ENCODE measurements at regions not wholly inside any gene's neighbourhood (a gene's known extent, or its start where the extent isn't known, plus 50 kb on each side); places are given as distances from the start of the nearest gene placed in this dataset.
A peak's percentile ranks its signal among the peaks of the same experiment; 100 is the strongest.

DNA sequence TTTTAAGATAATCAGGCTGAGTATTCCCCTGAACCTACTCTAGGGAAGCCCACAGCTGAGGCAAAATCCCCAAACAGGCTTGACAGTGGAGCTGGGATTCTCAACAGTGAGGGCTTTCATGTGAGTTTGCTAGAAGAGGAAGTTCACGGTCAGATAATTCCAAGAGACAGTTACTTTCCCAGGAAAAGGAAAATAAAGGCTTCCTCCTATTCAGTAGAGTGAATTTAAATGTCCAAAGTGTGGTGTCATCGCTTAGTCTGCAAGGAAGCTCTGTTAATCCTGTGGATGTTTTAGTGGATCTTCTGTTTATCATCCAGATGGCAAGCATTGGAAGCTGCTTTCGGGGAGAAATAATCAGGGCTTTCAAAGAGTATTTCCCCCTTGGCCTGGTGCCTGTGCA, 119.8 kb downstream of the RPIA start:
- peaks cover 2% of the 10 kb centered on the region for H3K9me3 ChIP-seq (replicated peaks; ENCODE audit: control insufficient read depth, insufficient read depth, low read length)
- intact Hi-C loops (cut with micrococcal nuclease) = loop anchor here (5.0 kb wide), 2 partner anchors 69 to 236 kb away; no protein-coding TSS in a partner anchor
- H2AFZ ChIP-seq (ENCODE audit: low read depth, low read length) = no peak overlapping the region
- H3K36me3 ChIP-seq (ENCODE audit: control insufficient read depth in 2 of 2, extremely low read depth in 1 of 2, insufficient read depth in 2 of 2, low read length in 2 of 2) = no peaks in the 10 kb centered on the region
- peaks cover 0 to 6% of the 10 kb centered on the region in 2 experiments for H3K27me3 ChIP-seq (ENCODE audit: control insufficient read depth in 2 of 2, insufficient read depth in 2 of 2, low read length in 2 of 2)
- DNase-seq (ENCODE audit: low read depth, low spot score) (no peak), FAIRE-seq (peak; percentile 60)
- CTCF ChIA-PET = interaction anchor here (0.9 to 1.5 kb wide), 2 partner anchors 71 to 108 kb away, joined by 3 read pairs; no protein-coding TSS in a partner anchor
- H3K4me1 ChIP-seq (ENCODE audit: control insufficient read depth, extremely low read depth, insufficient read depth, low read length) = peaks cover 3% of the 10 kb centered on the region
- dilution Hi-C loops (cut with MboI; ENCODE audit: extremely low pct_ligation_motif_present, low sequenced_read_pairs) = no loop called here
- POLR2A ChIA-PET = no interaction called here
- H3K27ac ChIP-seq (ENCODE audit: insufficient read depth, low read depth, low read length) = no peak overlapping the region
- no peak overlapping the region for H3K9ac ChIP-seq (replicated peaks; ENCODE audit: extremely low read depth, insufficient read depth, low read length)
- no peaks in the 10 kb centered on the region for H4K20me1 ChIP-seq (replicated peaks; ENCODE audit: control insufficient read depth, extremely low read depth, insufficient read depth, low read length)
- no peaks in the 10 kb centered on the region for H3K79me2 ChIP-seq (ENCODE audit: control insufficient read depth, insufficient read depth, low read length)
- H3K4me2 ChIP-seq (ENCODE audit: insufficient read depth, low read length) = no peak overlapping the region
- no peak for TF ChIP-seq JUN (IDR thresholded peaks at IDR 0.05; ENCODE audit: borderline replicate concordance, insufficient read depth, insufficient read length, low read depth)
- TF ChIP-seq FOS (IDR thresholded peaks at IDR 0.05; ENCODE audit: borderline replicate concordance, insufficient read depth, low read length) = no peak
- TF ChIP-seq MYC (IDR thresholded peaks at IDR 0.05; ENCODE audit: low read depth, low read length) = no peak
- no peak for TF ChIP-seq GATA2 (IDR thresholded peaks at IDR 0.05; ENCODE audit: insufficient read depth, insufficient read length, low read depth, low read length)
- no peak for TF ChIP-seq POLR2AphosphoS5 (IDR thresholded peaks at IDR 0.05; ENCODE audit: insufficient read depth, low read depth, low read length)
- TF ChIP-seq, protein P1, sequence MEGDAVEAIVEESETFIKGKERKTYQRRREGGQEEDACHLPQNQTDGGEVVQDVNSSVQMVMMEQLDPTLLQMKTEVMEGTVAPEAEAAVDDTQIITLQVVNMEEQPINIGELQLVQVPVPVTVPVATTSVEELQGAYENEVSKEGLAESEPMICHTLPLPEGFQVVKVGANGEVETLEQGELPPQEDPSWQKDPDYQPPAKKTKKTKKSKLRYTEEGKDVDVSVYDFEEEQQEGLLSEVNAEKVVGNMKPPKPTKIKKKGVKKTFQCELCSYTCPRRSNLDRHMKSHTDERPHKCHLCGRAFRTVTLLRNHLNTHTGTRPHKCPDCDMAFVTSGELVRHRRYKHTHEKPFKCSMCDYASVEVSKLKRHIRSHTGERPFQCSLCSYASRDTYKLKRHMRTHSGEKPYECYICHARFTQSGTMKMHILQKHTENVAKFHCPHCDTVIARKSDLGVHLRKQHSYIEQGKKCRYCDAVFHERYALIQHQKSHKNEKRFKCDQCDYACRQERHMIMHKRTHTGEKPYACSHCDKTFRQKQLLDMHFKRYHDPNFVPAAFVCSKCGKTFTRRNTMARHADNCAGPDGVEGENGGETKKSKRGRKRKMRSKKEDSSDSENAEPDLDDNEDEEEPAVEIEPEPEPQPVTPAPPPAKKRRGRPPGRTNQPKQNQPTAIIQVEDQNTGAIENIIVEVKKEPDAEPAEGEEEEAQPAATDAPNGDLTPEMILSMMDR (IDR thresholded peaks at IDR 0.05; ENCODE audit: extremely low read depth in 1 of 2, insufficient read depth in 1 of 2, low read depth in 1 of 2, low read length in 2 of 2) = no peak
- TF ChIP-seq, protein P2, sequence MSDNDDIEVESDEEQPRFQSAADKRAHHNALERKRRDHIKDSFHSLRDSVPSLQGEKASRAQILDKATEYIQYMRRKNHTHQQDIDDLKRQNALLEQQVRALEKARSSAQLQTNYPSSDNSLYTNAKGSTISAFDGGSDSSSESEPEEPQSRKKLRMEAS (IDR thresholded peaks at IDR 0.05; ENCODE audit: insufficient read depth, insufficient read length) = no peak
- no peak overlapping the region for H3K4me3 ChIP-seq (replicated peaks in 1 of 3; ENCODE audit: insufficient read depth in 1 of 3, low read depth in 1 of 3, low read length in 3 of 3)
- no peaks in the 10 kb centered on the region for H3K9me1 ChIP-seq (replicated peaks; ENCODE audit: control insufficient read depth, extremely low read depth, insufficient read depth, low read length)
- BruUV-seq (replicated peaks) = no TSS peak
